ENCODE measurements at regions not wholly inside any gene's neighbourhood (a gene's known extent, or its start where the extent isn't known, plus 50 kb on each side); places are given as distances from the start of the nearest gene placed in this dataset.

GRCh38 chr4:123812066-123812390 lies 415.4 kb downstream of the SPRY1 start:
- H3K9me3 ChIP-seq = no peaks in the 10 kb centered on the region
- no peak overlapping the region for H3K27ac ChIP-seq
- H3K4me1 ChIP-seq = no peaks in the 10 kb centered on the region
- 61 to 66% methylated on average over 3 of the region's 3 CpGs for WGBS, 2 donors
- no peaks in the 10 kb centered on the region for H3K27me3 ChIP-seq
- ATAC-seq (no peak), FAIRE-seq (no peak), DNase-seq (no peak)
- TF ChIP-seq, protein P1, sequence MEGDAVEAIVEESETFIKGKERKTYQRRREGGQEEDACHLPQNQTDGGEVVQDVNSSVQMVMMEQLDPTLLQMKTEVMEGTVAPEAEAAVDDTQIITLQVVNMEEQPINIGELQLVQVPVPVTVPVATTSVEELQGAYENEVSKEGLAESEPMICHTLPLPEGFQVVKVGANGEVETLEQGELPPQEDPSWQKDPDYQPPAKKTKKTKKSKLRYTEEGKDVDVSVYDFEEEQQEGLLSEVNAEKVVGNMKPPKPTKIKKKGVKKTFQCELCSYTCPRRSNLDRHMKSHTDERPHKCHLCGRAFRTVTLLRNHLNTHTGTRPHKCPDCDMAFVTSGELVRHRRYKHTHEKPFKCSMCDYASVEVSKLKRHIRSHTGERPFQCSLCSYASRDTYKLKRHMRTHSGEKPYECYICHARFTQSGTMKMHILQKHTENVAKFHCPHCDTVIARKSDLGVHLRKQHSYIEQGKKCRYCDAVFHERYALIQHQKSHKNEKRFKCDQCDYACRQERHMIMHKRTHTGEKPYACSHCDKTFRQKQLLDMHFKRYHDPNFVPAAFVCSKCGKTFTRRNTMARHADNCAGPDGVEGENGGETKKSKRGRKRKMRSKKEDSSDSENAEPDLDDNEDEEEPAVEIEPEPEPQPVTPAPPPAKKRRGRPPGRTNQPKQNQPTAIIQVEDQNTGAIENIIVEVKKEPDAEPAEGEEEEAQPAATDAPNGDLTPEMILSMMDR (IDR thresholded peaks at IDR 0.05) = no peak
- H3K36me3 ChIP-seq = no peaks in the 10 kb centered on the region
- no peak overlapping the region for H3K4me3 ChIP-seq
- intact Hi-C loops (cut with DNase I) = no loop called here

- no peak for FAIRE-seq
- no peak for ATAC-seq
- Histone ChIP-seq H3K36me3 (no peaks in the 10 kb centered on the region), H3K4me3 (no peak overlapping the region), H3K4me1 (no peaks in the 10 kb centered on the region), H3K27ac (no peak overlapping the region), H3K27me3 (no peaks in the 10 kb centered on the region), H3K9me3 (no peaks in the 10 kb centered on the region)
- intact Hi-C loops (cut with DNase I) = no loop called here
- TF ChIP-seq, protein P1 (IDR thresholded peaks at IDR 0.05) = no peak
- no peak for DNase-seq
- WGBS, 2 donors = 95 to 97% methylated on average over 2 of the region's 2 CpGs
These were observed 417.3 kb downstream of the SPRY1 start for GRCh38 chr4:123813901-123814300.

DNA sequence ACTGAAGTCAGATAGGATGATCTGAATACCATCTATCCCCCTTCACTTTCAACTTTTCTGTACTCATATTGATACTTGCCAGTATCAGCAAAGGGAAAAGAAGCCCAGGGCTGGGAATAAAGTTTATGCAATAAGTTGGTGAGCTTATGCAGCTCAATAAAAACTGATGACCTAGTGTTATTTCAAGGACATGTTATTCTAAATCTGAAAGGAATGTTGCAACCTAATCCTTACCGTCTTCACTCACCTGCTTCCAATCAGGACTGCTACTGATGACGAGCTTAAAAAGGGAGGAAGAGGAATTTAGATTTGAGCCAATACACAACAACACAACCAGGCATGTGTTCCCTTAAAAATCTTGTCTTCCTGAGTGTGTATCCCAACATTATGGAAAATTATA lies 419.9 kb downstream of the SPRY1 start:
- 45 to 55% methylated on average over 2 of the region's 2 CpGs for WGBS, 2 donors
- H3K4me3 ChIP-seq = no peak overlapping the region
- H3K9me3 ChIP-seq = no peaks in the 10 kb centered on the region
- FAIRE-seq (no peak), DNase-seq (no peak), ATAC-seq (no peak)
- H3K27ac ChIP-seq = no peak overlapping the region
- intact Hi-C loops (cut with DNase I) = no loop called here
- H3K4me1 ChIP-seq = no peaks in the 10 kb centered on the region
- H3K27me3 ChIP-seq = no peaks in the 10 kb centered on the region
- TF ChIP-seq, protein P1 (IDR thresholded peaks at IDR 0.05) = no peak
- H3K36me3 ChIP-seq = no peaks in the 10 kb centered on the region

GRCh38 chr4:123817025-123817688 lies 420.6 kb downstream of the SPRY1 start:
- TF ChIP-seq, protein P1 (IDR thresholded peaks at IDR 0.05) = no peak
- Histone ChIP-seq H3K4me3 (no peak overlapping the region), H3K27ac (no peak overlapping the region), H3K4me1 (no peaks in the 10 kb centered on the region), H3K36me3 (no peaks in the 10 kb centered on the region), H3K9me3 (no peaks in the 10 kb centered on the region), H3K27me3 (no peaks in the 10 kb centered on the region)
- intact Hi-C loops (cut with DNase I) = no loop called here
- WGBS, 2 donors = 85 to 92% methylated on average over 7 of the region's 7 CpGs
- no peak for ATAC-seq
- DNase-seq = no peak
- FAIRE-seq = no peak

- intact Hi-C loops (cut with DNase I) = no loop called here
- Histone ChIP-seq H3K36me3 (no peaks in the 10 kb centered on the region), H3K9me3 (no peaks in the 10 kb centered on the region), H3K4me1 (no peaks in the 10 kb centered on the region), H3K27ac (no peak overlapping the region), H3K4me3 (no peak overlapping the region), H3K27me3 (no peaks in the 10 kb centered on the region)
- FAIRE-seq = no peak
- no peak for DNase-seq
- TF ChIP-seq, protein P1 (IDR thresholded peaks at IDR 0.05) = no peak
- ATAC-seq = no peak
These were observed 422.9 kb downstream of the SPRY1 start for GRCh38 chr4:123819362-123820035.

Data from pancreas (tissue), 10 donors.